HFFc6 (cell line): ENCODE measurements at regions not wholly inside any gene's neighbourhood (a gene's known extent, or its start where the extent isn't known, plus 50 kb on each side); places are given as distances from the start of the nearest gene placed in this dataset.
A peak's percentile ranks its signal among the peaks of the same experiment; 100 is the strongest.

Experiments
- DNase-seq: peaks from one replicate; pipeline ENCODE4 v3.0.0-alpha.2; 2018
- H3K27ac Mint-ChIP-seq: 2 replicates; pipeline ENCODE4 v1.8.0; 2020; ENCODE audit warnings: mild to moderate bottlenecking, mixed read lengths
- H3K27me3 Mint-ChIP-seq: 2 replicates; pipeline ENCODE4 v1.8.0; 2021; ENCODE audit warnings: mild to moderate bottlenecking, moderate library complexity, mixed read lengths; ENCODE audit not compliant: insufficient read depth
- H3K36me3 Mint-ChIP-seq: 2 replicates; pipeline ENCODE4 v1.8.0; 2021; ENCODE audit warnings: low read depth, mixed read lengths
- H3K4me1 Mint-ChIP-seq: 2 replicates; pipeline ENCODE4 v1.8.0; 2020; ENCODE audit warnings: low read depth, mixed read lengths
- H3K4me3 Mint-ChIP-seq: 2 replicates; pipeline ENCODE4 v1.8.0; 2020; ENCODE audit warnings: mild to moderate bottlenecking, moderate library complexity, mixed read lengths
- H3K9me3 Mint-ChIP-seq: 2 replicates; pipeline ENCODE4 v1.8.0; 2020; ENCODE audit warnings: mild to moderate bottlenecking, mixed read lengths
- TF ChIP-seq, protein P1 (sequence below): fragments of 200-600 bp; sonication (generic); IDR thresholded peaks from 2 replicates; pipeline ENCODE4 v1.5.0; 2021; ENCODE audit warnings: antibody characterized with exemption, mild to moderate bottlenecking

DNA sequence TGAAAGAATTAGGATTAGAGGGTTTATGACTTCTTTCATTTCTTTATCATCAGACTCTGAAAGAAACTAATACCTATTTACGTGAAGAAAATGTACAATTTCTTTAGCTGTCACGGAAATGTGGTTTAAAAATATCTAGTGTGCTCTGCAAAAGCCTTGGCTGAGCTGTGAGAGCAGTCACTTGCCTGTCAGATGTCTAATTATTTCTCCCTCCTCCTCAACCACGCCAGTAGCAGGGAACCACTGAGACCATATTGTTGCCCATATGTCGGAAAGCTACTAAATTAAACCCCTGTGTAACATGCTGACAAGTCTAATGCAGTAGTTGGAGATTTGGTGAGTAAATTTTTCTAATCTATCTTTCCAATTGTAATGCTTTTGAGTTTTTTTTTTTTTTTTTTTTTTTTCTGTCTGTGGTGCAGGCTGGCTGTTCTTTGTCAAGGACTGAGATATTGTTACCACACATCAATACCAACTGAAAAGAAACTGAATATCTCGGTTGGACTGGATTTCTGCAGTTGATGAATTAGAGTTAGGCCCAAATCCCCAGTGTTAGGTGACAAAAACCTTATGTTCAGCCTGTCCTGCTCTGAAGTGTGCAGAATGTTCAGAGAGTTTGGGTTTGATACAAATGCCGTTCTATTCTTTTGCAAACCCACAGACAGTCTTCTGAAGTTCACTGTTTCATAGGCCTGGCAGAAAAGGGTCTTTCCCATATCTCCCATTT lies 302.9 kb upstream of the SYNCRIP start:
- H3K27me3 Mint-ChIP-seq, result no peaks in the 10 kb centered on the region; the same call in 1 of the 2 replicates
- no peaks in the 10 kb centered on the region for H3K4me1 Mint-ChIP-seq
- no peaks in the 10 kb centered on the region for H3K36me3 Mint-ChIP-seq
- no peak for DNase-seq
- no peak overlapping the region for H3K27ac Mint-ChIP-seq
- peaks cover 28% of the 10 kb centered on the region for H3K9me3 Mint-ChIP-seq
- no peak overlapping the region for H3K4me3 Mint-ChIP-seq
- TF ChIP-seq, protein P1, sequence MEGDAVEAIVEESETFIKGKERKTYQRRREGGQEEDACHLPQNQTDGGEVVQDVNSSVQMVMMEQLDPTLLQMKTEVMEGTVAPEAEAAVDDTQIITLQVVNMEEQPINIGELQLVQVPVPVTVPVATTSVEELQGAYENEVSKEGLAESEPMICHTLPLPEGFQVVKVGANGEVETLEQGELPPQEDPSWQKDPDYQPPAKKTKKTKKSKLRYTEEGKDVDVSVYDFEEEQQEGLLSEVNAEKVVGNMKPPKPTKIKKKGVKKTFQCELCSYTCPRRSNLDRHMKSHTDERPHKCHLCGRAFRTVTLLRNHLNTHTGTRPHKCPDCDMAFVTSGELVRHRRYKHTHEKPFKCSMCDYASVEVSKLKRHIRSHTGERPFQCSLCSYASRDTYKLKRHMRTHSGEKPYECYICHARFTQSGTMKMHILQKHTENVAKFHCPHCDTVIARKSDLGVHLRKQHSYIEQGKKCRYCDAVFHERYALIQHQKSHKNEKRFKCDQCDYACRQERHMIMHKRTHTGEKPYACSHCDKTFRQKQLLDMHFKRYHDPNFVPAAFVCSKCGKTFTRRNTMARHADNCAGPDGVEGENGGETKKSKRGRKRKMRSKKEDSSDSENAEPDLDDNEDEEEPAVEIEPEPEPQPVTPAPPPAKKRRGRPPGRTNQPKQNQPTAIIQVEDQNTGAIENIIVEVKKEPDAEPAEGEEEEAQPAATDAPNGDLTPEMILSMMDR, result no peak

DNA sequence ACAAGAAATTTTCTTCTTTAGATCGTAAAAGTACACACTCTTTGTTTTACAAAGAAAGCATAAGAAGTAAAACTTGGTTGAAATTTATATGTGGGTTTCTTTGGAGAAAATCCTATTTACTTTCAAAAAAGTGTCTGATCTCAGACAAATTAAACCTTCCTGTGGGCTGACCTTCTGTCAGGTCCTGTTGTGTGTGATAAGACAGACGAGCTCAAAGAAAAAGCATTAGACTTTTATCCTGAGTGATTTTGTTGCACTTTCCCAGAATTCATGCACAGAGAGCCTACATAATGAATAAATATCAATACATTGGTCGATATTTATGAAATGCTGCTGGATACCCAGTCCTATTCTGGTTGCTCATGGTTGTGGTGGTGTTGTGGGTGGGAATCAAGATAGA lies 302.1 kb upstream of the SYNCRIP start:
- Mint-ChIP-seq H3K27me3 (no peaks in the 10 kb centered on the region; the same call in 1 of the 2 replicates), H3K4me1 (no peaks in the 10 kb centered on the region), H3K36me3 (no peaks in the 10 kb centered on the region), H3K4me3 (no peak overlapping the region), H3K9me3 (peaks cover 24% of the 10 kb centered on the region), H3K27ac (no peak overlapping the region)
- TF ChIP-seq, protein P1, result no peak
- no peak for DNase-seq

DNA sequence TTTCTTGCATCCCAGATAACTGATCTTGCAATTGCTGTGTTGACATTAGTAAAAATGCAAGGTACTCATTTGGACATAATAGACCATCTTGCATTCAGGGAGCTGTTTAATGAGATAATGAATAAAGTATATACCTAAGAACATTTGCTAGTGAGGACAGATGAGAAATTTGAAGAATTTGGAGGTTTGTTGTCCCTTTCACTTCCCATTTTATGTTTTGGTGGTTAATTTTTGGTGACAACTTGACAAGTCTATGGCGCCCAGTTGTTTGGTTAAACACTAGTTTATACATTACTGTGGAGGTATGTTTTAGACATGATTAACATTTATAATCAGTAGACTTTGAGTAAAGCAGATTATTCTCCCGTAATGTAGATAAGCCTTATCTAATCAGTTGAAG lies 300.2 kb upstream of the SYNCRIP start:
- Mint-ChIP-seq H3K4me3 (no peak overlapping the region), H3K27me3 (no peaks in the 10 kb centered on the region; the same call in 1 of the 2 replicates), H3K9me3 (peaks cover 16% of the 10 kb centered on the region), H3K36me3 (no peaks in the 10 kb centered on the region), H3K27ac (no peak overlapping the region), H3K4me1 (no peaks in the 10 kb centered on the region)
- TF ChIP-seq, protein P1, result no peak
- DNase-seq, result no peak

DNA sequence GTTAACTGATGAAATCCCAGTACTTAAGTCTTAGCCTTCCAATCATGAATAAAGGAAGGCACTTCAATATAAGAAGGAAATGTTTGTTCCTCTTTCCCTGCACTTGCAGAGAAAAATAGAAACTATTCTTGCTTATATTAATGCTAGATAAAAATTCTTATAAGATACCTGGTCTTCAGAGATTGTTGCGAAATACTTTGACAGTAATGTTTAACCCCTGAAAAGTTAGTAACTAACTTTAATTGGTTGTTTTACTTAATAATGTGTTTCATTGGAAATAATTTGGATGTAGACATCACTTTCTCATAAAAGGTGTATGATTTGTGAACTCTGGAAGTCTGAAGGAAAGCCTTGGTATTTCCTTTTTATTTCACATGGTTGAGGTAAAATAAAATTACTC lies 294.2 kb upstream of the SYNCRIP start:
- Mint-ChIP-seq H3K4me3 (no peak overlapping the region), H3K27me3 (no peaks in the 10 kb centered on the region; the same call in 1 of the 2 replicates), H3K36me3 (peaks cover 6% of the 10 kb centered on the region)

GRCh38 chr6:85923013-85923430 lies 280.3 kb upstream of the SYNCRIP start:
- Mint-ChIP-seq H3K4me1 (no peaks in the 10 kb centered on the region), H3K27me3 (peaks cover 3% of the 10 kb centered on the region; the same call in 1 of the 2 replicates), H3K36me3 (no peaks in the 10 kb centered on the region), H3K27ac (no peak overlapping the region), H3K4me3 (no peak overlapping the region), H3K9me3 (no peaks in the 10 kb centered on the region)
- DNase-seq, result peak; percentile 50
- TF ChIP-seq, protein P1, result peak; percentile 71

More for the DNA sequence above, 294.2 kb upstream of the SYNCRIP start:
- Mint-ChIP-seq H3K4me1 (no peaks in the 10 kb centered on the region), H3K27ac (no peak overlapping the region), H3K9me3 (peaks cover 15% of the 10 kb centered on the region)
- TF ChIP-seq, protein P1, result no peak
- no peak for DNase-seq
